ENCODE measurements at regions not wholly inside any gene's neighbourhood (a gene's known extent, or its start where the extent isn't known, plus 50 kb on each side); places are given as distances from the start of the nearest gene placed in this dataset.
A peak's percentile ranks its signal among the peaks of the same experiment; 100 is the strongest.

DNA sequence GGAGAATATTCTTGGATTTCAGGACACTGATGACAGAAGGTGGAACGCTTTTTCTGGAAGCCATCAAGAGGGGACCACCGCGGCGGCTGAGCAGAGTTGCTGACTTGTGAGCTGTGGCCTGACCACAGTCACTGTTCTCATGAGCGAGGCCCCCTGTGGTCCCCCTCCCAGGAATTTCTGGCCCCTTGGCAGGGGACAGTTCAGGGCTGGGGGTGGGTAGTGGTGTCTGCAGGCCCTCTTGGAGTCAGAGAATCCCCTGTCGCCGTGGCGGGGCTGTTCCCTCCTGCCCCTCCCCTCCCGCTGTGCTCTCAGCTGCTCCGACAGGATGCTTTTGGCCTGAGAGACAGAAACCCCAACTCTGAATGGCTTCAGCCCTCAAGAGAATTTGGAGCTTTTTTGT, 292.0 kb downstream of the SEC14L1 start:
- Histone ChIP-seq H3K9me3 (ENCODE audit: control insufficient read depth, insufficient read depth, low read depth, low read length) (no peaks in the 10 kb centered on the region), H4K20me1 (ENCODE audit: control insufficient read depth, extremely low read depth, insufficient read depth, low read length) (peaks cover 2% of the 10 kb centered on the region), H3K36me3 (ENCODE audit: control insufficient read depth, insufficient read depth, low read length) (peaks cover 6% of the 10 kb centered on the region), H3K9ac (ENCODE audit: insufficient read depth, low read length) (peak overlapping the region; percentile 51), H3K79me2 (ENCODE audit: control insufficient read depth, insufficient read depth, low read length) (peaks cover 94% of the 10 kb centered on the region), H2AFZ (ENCODE audit: low read length) (no peak overlapping the region), H3K4me1 (ENCODE audit: control insufficient read depth, extremely low read depth, insufficient read depth, low read length) (peaks cover 65% of the 10 kb centered on the region), H3K27me3 (ENCODE audit: control insufficient read depth, insufficient read depth, low read length) (no peaks in the 10 kb centered on the region), H3K4me3 (replicated peaks in 1 of 4; ENCODE audit: control extremely low read depth in 1 of 4, insufficient read depth in 1 of 4, low read depth in 3 of 4, low read length in 4 of 4) (no peak overlapping the region), H3K27ac (ENCODE audit: insufficient read depth, low read length) (peak overlapping the region; percentile 40), H3K4me2 (ENCODE audit: extremely low read depth, insufficient read depth, low read length) (no peak overlapping the region)
- no peak for DNase-seq (ENCODE audit: low read depth in 2 of 2)
- TF ChIP-seq, protein P1, sequence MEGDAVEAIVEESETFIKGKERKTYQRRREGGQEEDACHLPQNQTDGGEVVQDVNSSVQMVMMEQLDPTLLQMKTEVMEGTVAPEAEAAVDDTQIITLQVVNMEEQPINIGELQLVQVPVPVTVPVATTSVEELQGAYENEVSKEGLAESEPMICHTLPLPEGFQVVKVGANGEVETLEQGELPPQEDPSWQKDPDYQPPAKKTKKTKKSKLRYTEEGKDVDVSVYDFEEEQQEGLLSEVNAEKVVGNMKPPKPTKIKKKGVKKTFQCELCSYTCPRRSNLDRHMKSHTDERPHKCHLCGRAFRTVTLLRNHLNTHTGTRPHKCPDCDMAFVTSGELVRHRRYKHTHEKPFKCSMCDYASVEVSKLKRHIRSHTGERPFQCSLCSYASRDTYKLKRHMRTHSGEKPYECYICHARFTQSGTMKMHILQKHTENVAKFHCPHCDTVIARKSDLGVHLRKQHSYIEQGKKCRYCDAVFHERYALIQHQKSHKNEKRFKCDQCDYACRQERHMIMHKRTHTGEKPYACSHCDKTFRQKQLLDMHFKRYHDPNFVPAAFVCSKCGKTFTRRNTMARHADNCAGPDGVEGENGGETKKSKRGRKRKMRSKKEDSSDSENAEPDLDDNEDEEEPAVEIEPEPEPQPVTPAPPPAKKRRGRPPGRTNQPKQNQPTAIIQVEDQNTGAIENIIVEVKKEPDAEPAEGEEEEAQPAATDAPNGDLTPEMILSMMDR (conservative IDR thresholded peaks at IDR 0.05 in 1 of 2, IDR thresholded peaks at IDR 0.05 in 1 of 2; ENCODE audit: low read depth in 1 of 2, low read length in 2 of 2): no peak
- TF ChIP-seq EZH2 (IDR thresholded peaks at IDR 0.05; ENCODE audit: low read length, missing control alignments): no peak

DNA sequence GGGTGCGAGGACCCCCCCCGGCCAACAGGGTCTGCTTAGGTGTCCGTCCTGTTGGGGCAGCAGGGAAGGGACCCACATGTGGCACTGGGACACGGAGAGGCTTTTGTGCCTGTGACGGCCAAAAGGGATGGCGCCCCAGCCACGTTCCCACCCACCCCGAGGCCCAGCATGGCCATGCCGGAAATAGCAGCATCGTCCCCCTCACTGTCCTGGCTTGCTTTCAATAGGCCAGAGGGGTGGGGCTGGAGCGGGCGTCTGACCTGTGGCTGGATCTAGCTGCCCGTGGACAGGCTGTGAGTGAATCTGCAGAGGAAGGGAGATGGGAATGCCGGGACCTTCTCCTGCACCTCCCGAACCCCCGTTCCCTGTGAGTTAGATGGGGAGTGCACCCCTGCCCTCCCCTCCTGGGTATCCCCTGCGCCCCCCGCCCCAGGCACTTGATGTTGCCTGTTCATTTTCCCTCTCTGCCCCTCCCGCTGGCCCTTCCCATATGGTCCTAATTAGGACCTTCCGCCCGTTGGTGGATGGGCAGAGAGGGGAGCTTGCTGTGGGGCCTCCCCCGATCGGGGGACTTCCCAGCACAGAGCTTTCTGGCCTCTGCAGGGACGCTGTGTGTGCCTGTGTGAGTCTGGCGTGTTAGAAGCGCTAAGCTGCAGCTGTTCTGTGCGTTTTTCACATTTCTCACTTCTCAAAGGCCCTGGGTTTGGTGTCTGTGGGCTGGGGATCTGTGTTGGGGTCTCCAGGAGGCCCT, 292.8 kb downstream of the SEC14L1 start:
- DNase-seq (ENCODE audit: low read depth in 2 of 2): peak; percentile 58 to 61
- Histone ChIP-seq H3K4me2 (ENCODE audit: extremely low read depth, insufficient read depth, low read length) (peak overlapping the region; percentile 79), H2AFZ (ENCODE audit: low read length) (no peak overlapping the region)

More for the DNA sequence above, 292.8 kb downstream of the SEC14L1 start:
- H3K9ac ChIP-seq (ENCODE audit: insufficient read depth, low read length): peak overlapping the region; percentile 51
- no peaks in the 10 kb centered on the region for H3K9me3 ChIP-seq (ENCODE audit: control insufficient read depth, insufficient read depth, low read depth, low read length)
- TF ChIP-seq EZH2 (IDR thresholded peaks at IDR 0.05; ENCODE audit: low read length, missing control alignments): no peak
- TF ChIP-seq, protein P1 (conservative IDR thresholded peaks at IDR 0.05 in 1 of 2, IDR thresholded peaks at IDR 0.05 in 1 of 2; ENCODE audit: low read depth in 1 of 2, low read length in 2 of 2): no peak
- peaks cover 63% of the 10 kb centered on the region for H3K4me1 ChIP-seq (ENCODE audit: control insufficient read depth, extremely low read depth, insufficient read depth, low read length)
- H4K20me1 ChIP-seq (ENCODE audit: control insufficient read depth, extremely low read depth, insufficient read depth, low read length): peaks cover 2% of the 10 kb centered on the region
- peaks cover 7% of the 10 kb centered on the region for H3K36me3 ChIP-seq (ENCODE audit: control insufficient read depth, insufficient read depth, low read length)
- H3K79me2 ChIP-seq (ENCODE audit: control insufficient read depth, insufficient read depth, low read length): peaks cover 94% of the 10 kb centered on the region
- no peak overlapping the region for H3K4me3 ChIP-seq (replicated peaks in 1 of 4; ENCODE audit: control extremely low read depth in 1 of 4, insufficient read depth in 1 of 4, low read depth in 3 of 4, low read length in 4 of 4)
- no peaks in the 10 kb centered on the region for H3K27me3 ChIP-seq (ENCODE audit: control insufficient read depth, insufficient read depth, low read length)
- H3K27ac ChIP-seq (ENCODE audit: insufficient read depth, low read length): peak overlapping the region; percentile 40
